ENCODE measurements at regions not wholly inside any gene's neighbourhood (a gene's known extent, or its start where the extent isn't known, plus 50 kb on each side); places are given as distances from the start of the nearest gene placed in this dataset.
A peak's percentile ranks its signal among the peaks of the same experiment; 100 is the strongest.
"Not testable (repeated sequence)": the region's sequence is repeated elsewhere in the genome, so short reads cannot be mapped to it uniquely, and the experiment has no call there.

- H3K27ac Mint-ChIP-seq = no peak overlapping the region
- ATAC-seq = no peak
- no peaks in the 10 kb centered on the region for H3K9me3 Mint-ChIP-seq (ENCODE audit: insufficient read depth)
- ChIA-PET POLR2A (no interaction called here), CTCF (interaction anchor here (0.7 kb wide), 1 partner anchor 10 kb away, joined by 3 read pairs; no protein-coding TSS in a partner anchor)
- no peaks in the 10 kb centered on the region for H3K36me3 Mint-ChIP-seq (ENCODE audit: low read depth)
- H3K4me3 Mint-ChIP-seq = no peak overlapping the region
- H3K27me3 Mint-ChIP-seq (ENCODE audit: low read depth) = no peaks in the 10 kb centered on the region
- DNase-seq = no peak
- H3K4me1 Mint-ChIP-seq (ENCODE audit: low read depth) = peaks cover 20% of the 10 kb centered on the region
Measured at GRCh38 chr5:32534041-32534440, 51.3 kb upstream of the SUB1 start.

GRCh38 chr5:32531885-32532520 is 53.4 kb upstream of the SUB1 start:
- Mint-ChIP-seq H3K36me3 (ENCODE audit: low read depth) (no peaks in the 10 kb centered on the region), H3K4me3 (peak overlapping the region; percentile 54), H3K9me3 (ENCODE audit: insufficient read depth) (no peaks in the 10 kb centered on the region), H3K27me3 (ENCODE audit: low read depth) (no peaks in the 10 kb centered on the region), H3K27ac (peak overlapping the region; percentile 65), H3K4me1 (ENCODE audit: low read depth) (peaks cover 6% of the 10 kb centered on the region)
- ATAC-seq = peak; percentile 86
- peak; percentile 38 for DNase-seq
- POLR2A ChIA-PET = interaction anchor here (1.4 to 1.9 kb wide), 2 partner anchors 53 to 54 kb away, joined by 3 to 8 read pairs; partner anchors contain the start of gene SUB1
- CTCF ChIA-PET = interaction anchor here (0.9 to 1.6 kb wide), 2 partner anchors 53 to 58 kb away, joined by 4 to 10 read pairs; partner anchors contain the start of gene SUB1

- H3K27me3 Mint-ChIP-seq (ENCODE audit: low read depth); H3K36me3 Mint-ChIP-seq (ENCODE audit: low read depth); ATAC-seq; DNase-seq; H3K4me1 Mint-ChIP-seq (ENCODE audit: low read depth); H3K9me3 Mint-ChIP-seq (ENCODE audit: insufficient read depth); H3K27ac Mint-ChIP-seq; POLR2A ChIA-PET; H3K4me3 Mint-ChIP-seq: not testable (repeated sequence)
- CTCF ChIA-PET = interaction anchor here (1.0 kb wide), 1 partner anchor 63 kb away, joined by 4 read pairs; no protein-coding TSS in a partner anchor
Measured at GRCh38 chr5:32527321-32527720, 58.0 kb upstream of the SUB1 start.

GRCh38 chr5:32526810-32527209 is 58.5 kb upstream of the SUB1 start:
- no peak overlapping the region for H3K27ac Mint-ChIP-seq
- POLR2A ChIA-PET = no interaction called here

DNA sequence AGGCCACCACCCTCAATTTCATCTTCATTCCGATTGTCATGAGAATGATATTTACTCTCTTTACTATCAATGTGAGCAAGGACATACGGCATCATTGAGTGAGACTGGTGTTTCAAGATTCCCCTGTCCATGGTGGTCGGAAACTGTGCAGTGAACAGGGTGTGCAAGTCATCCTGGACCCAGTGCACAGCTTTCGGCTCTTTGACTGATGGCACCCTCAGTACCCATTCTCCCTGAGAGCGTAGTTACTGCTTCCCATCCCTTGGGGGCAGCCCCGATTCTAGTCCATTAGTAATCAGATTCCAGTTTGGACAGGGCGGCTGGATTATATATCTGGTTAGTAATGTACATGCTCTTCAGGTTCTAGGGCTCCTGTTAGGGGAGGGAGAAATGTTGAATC is 61.7 kb upstream of the SUB1 start:
- no peak overlapping the region for H3K27ac Mint-ChIP-seq
- no peaks in the 10 kb centered on the region for H3K36me3 Mint-ChIP-seq (ENCODE audit: low read depth)
- ATAC-seq (no peak), DNase-seq (no peak)
- H3K4me1 Mint-ChIP-seq (ENCODE audit: low read depth) = peaks cover 10% of the 10 kb centered on the region
- ChIA-PET CTCF (interaction anchor here (0.6 to 1.1 kb wide), 2 partner anchors 23 to 66 kb away, joined by 3 to 5 read pairs; no protein-coding TSS in a partner anchor), POLR2A (no interaction called here)
- no peak overlapping the region for H3K4me3 Mint-ChIP-seq
- H3K9me3 Mint-ChIP-seq (ENCODE audit: insufficient read depth) = no peaks in the 10 kb centered on the region
- H3K27me3 Mint-ChIP-seq (ENCODE audit: low read depth) = peaks cover 10% of the 10 kb centered on the region

More at GRCh38 chr5:32526810-32527209, 58.5 kb upstream of the SUB1 start:
- DNase-seq (no peak), ATAC-seq (no peak)
- H3K4me1 Mint-ChIP-seq (ENCODE audit: low read depth) = peaks cover 10% of the 10 kb centered on the region
- no peak overlapping the region for H3K4me3 Mint-ChIP-seq
- CTCF ChIA-PET = interaction anchor here (1.0 kb wide), 1 partner anchor 63 kb away, joined by 4 read pairs; no protein-coding TSS in a partner anchor
- no peaks in the 10 kb centered on the region for H3K36me3 Mint-ChIP-seq (ENCODE audit: low read depth)
- peaks cover 2% of the 10 kb centered on the region for H3K27me3 Mint-ChIP-seq (ENCODE audit: low read depth)
- no peaks in the 10 kb centered on the region for H3K9me3 Mint-ChIP-seq (ENCODE audit: insufficient read depth)

DNA sequence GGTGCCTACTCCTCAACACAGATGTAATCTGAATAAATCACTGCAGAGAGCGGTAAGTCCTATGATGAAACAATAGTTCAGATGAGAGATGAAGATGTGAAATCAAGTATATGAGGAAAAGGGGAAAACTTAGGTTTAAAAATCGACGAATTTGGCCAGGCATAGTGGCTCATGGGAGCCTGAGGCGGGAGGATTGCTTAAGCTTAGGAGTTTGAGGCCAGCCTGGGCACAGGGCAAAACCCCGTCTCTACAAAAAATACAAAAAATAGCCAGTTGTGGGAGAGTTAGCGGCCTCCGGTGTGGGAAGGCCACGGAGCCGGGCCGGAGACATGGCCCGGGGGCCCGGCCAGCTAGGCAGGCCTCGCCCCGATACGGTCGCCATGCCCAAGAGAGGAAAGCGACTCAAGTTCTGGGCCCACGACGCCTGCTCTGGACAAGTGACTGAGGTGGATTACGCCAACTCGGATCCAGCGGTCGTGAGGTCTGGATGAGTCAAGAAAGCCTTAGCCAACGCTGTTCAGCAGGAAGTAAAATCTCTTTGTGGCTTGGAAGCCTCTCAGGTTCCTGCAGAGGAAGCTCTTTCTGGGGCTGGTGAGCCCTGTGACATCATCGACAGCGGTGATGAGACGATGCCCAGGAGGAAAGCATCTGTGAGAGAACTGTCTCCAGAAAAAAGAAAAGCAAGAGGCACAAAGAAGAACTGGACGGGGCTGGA is 62.8 kb upstream of the SUB1 start:
- ATAC-seq = peak; percentile 47
- CTCF ChIA-PET = no interaction called here

GRCh38 chr5:32521481-32521880 is 63.9 kb upstream of the SUB1 start:
- no peak for DNase-seq
- Mint-ChIP-seq H3K9me3 (ENCODE audit: insufficient read depth) (no peaks in the 10 kb centered on the region), H3K36me3 (ENCODE audit: low read depth) (no peaks in the 10 kb centered on the region), H3K4me3 (no peak overlapping the region), H3K4me1 (ENCODE audit: low read depth) (peaks cover 10% of the 10 kb centered on the region), H3K27ac (no peak overlapping the region), H3K27me3 (ENCODE audit: low read depth) (peaks cover 12% of the 10 kb centered on the region)
- POLR2A ChIA-PET = no interaction called here
- no peak for ATAC-seq
- CTCF ChIA-PET = no interaction called here

More for the DNA sequence above, 62.8 kb upstream of the SUB1 start:
- Mint-ChIP-seq H3K4me3 (no peak overlapping the region), H3K9me3 (ENCODE audit: insufficient read depth) (no peaks in the 10 kb centered on the region), H3K27ac (no peak overlapping the region), H3K36me3 (ENCODE audit: low read depth) (no peaks in the 10 kb centered on the region), H3K4me1 (ENCODE audit: low read depth) (peaks cover 10% of the 10 kb centered on the region), H3K27me3 (ENCODE audit: low read depth) (peaks cover 12% of the 10 kb centered on the region)
- DNase-seq = peak; percentile 41
- POLR2A ChIA-PET = no interaction called here

GRCh38 chr5:32520972-32521371 is 64.4 kb upstream of the SUB1 start:
- ChIA-PET POLR2A (no interaction called here), CTCF (no interaction called here)
- Mint-ChIP-seq H3K27ac (no peak overlapping the region), H3K4me1 (ENCODE audit: low read depth) (peaks cover 10% of the 10 kb centered on the region), H3K4me3 (no peak overlapping the region), H3K27me3 (ENCODE audit: low read depth) (peaks cover 12% of the 10 kb centered on the region), H3K9me3 (ENCODE audit: insufficient read depth) (no peaks in the 10 kb centered on the region), H3K36me3 (ENCODE audit: low read depth) (no peaks in the 10 kb centered on the region)
- DNase-seq = no peak
- no peak for ATAC-seq

DNA sequence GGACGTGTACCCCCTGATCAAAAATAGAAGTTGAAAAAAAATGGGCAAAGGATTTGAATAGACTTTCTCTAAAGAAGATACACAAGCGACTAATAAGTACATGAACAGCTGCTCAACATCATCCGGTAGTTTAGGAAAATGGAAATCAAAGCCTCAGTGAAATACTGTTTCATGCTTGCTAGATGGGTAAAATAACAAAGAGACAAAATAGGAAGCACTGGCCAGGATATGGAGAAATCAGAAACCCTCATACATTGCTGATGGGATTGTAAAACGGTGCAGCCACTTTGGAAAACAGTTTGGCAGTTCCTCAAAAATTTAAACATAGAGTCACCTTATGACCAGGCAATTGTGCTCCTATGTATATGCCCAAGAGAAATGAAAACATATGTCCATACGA is 65.0 kb upstream of the SUB1 start:
- Mint-ChIP-seq H3K27ac (no peak overlapping the region), H3K36me3 (ENCODE audit: low read depth) (no peaks in the 10 kb centered on the region), H3K9me3 (ENCODE audit: insufficient read depth) (no peaks in the 10 kb centered on the region), H3K27me3 (ENCODE audit: low read depth) (peaks cover 12% of the 10 kb centered on the region), H3K4me3 (no peak overlapping the region), H3K4me1 (ENCODE audit: low read depth) (peaks cover 10% of the 10 kb centered on the region)
- ATAC-seq (no peak), DNase-seq (no peak)
- POLR2A ChIA-PET = no interaction called here
- CTCF ChIA-PET = no interaction called here

DNA sequence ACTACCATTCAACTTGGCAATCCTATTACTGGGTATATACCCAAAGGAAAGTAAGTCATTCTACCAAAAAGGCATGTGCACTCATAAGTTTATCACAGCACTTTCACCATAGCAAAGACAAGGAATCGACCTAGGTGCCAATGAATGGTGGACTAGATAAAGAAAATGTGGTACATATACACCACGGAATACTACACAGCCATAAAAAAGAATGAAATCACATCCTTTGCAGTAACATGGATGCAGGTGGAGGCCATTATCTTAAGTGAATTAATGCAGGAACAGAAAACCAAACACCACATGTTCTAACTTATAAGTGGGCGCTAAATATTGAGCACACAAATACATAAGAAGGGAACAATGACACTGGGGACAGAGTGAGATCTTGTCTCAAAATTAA is 65.8 kb upstream of the SUB1 start:
- POLR2A ChIA-PET = no interaction called here
- peaks cover 10% of the 10 kb centered on the region for H3K4me1 Mint-ChIP-seq (ENCODE audit: low read depth)
- H3K9me3 Mint-ChIP-seq (ENCODE audit: insufficient read depth) = no peaks in the 10 kb centered on the region
- ATAC-seq (no peak), DNase-seq (no peak)
- CTCF ChIA-PET = no interaction called here
- no peak overlapping the region for H3K27ac Mint-ChIP-seq
- no peaks in the 10 kb centered on the region for H3K36me3 Mint-ChIP-seq (ENCODE audit: low read depth)
- H3K27me3 Mint-ChIP-seq (ENCODE audit: low read depth) = peaks cover 12% of the 10 kb centered on the region
- no peak overlapping the region for H3K4me3 Mint-ChIP-seq

GRCh38 chr5:32514806-32515205 is 70.3 kb upstream of the ZFR start:
- CTCF ChIA-PET = no interaction called here
- no peak for DNase-seq

DNA sequence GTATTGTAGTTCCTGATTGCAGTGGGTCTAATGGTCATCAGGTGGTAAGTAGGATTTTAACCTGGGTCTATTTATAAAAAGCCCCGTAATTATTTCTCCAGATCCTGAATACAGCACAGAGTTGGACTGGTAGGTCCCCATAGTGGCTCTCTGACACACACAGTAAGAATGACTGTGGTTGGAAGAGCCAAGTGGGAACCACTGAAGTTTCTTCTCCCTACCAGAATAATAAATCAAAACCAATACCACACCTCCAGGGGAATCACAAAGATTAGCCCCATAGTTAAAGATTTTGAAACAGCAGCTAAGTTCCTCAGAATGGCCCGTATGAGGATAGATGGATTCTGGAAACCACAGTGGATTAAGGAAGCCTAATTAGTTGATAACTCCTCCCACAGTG is 68.4 kb upstream of the ZFR start:
- CTCF ChIA-PET = interaction anchor here (1.1 kb wide), 1 partner anchor 77 kb away, joined by 3 read pairs; no protein-coding TSS in a partner anchor
- POLR2A ChIA-PET = no interaction called here

More at GRCh38 chr5:32514806-32515205, 70.3 kb upstream of the ZFR start:
- H3K4me3 Mint-ChIP-seq = no peak overlapping the region
- POLR2A ChIA-PET = no interaction called here
- no peaks in the 10 kb centered on the region for H3K4me1 Mint-ChIP-seq (ENCODE audit: low read depth)
- H3K27ac Mint-ChIP-seq = no peak overlapping the region
- no peaks in the 10 kb centered on the region for H3K9me3 Mint-ChIP-seq (ENCODE audit: insufficient read depth)
- peaks cover 12% of the 10 kb centered on the region for H3K27me3 Mint-ChIP-seq (ENCODE audit: low read depth)
- no peaks in the 10 kb centered on the region for H3K36me3 Mint-ChIP-seq (ENCODE audit: low read depth)
- ATAC-seq = no peak

More for the DNA sequence above, 68.4 kb upstream of the ZFR start:
- no peak overlapping the region for H3K27ac Mint-ChIP-seq
- H3K9me3 Mint-ChIP-seq (ENCODE audit: insufficient read depth) = no peaks in the 10 kb centered on the region
- H3K27me3 Mint-ChIP-seq (ENCODE audit: low read depth) = peaks cover 2% of the 10 kb centered on the region
- ATAC-seq (no peak), DNase-seq (no peak)
- no peak overlapping the region for H3K4me3 Mint-ChIP-seq
- no peaks in the 10 kb centered on the region for H3K4me1 Mint-ChIP-seq (ENCODE audit: low read depth)
- H3K36me3 Mint-ChIP-seq (ENCODE audit: low read depth) = no peaks in the 10 kb centered on the region
